PFSK-1 (cell line): ENCODE measurements at regions not wholly inside any gene's neighbourhood (a gene's known extent, or its start where the extent isn't known, plus 50 kb on each side); places are given as distances from the start of the nearest gene placed in this dataset.

Experiments
- FOXP2 ChIP-seq: optimal IDR thresholded peaks from 2 replicates; pipeline ENCODE3; 2011; ENCODE audit warnings: borderline replicate concordance, control low read depth, inconsistent platforms; ENCODE audit not compliant: insufficient read depth; ENCODE audit errors: extremely low read length, extremely low read depth
- POLR2AphosphoS5 ChIP-seq: IDR thresholded peaks from 2 replicates; pipeline ENCODE4 v1.6.1; 2012; ENCODE audit warnings: low read depth, mild to moderate bottlenecking, control low read depth, low read length, moderate library complexity
- REST ChIP-seq, 2 experiments: IDR thresholded peaks; 2 replicates each; pipeline versions ENCODE4 v1.6.1 to v1.8.0; 2011 to 2012; ENCODE audit warnings: low read depth in 2 of 2, low read length in 2 of 2, control low read depth in 1 of 2, inconsistent platforms in 1 of 2, mild to moderate bottlenecking in 1 of 2, moderate library complexity in 1 of 2; ENCODE audit not compliant: insufficient read depth in 1 of 2
- SIN3A ChIP-seq: IDR thresholded peaks from 2 replicates; pipeline ENCODE4 v1.6.1; 2012; ENCODE audit warnings: mild to moderate bottlenecking, low read length, moderate library complexity, borderline replicate concordance; ENCODE audit not compliant: insufficient read depth
- TAF1 ChIP-seq: IDR thresholded peaks from 2 replicates; pipeline ENCODE4 v1.6.1; 2012; ENCODE audit warnings: low read length, control low read depth, borderline replicate concordance; ENCODE audit not compliant: insufficient read depth

GRCh38 chr15:38625886-38626285 lies 61.3 kb upstream of the RASGRP1 start:
- no peak for TF ChIP-seq POLR2AphosphoS5
- no peak for TF ChIP-seq TAF1
- TF ChIP-seq SIN3A: no peak
- no peak for TF ChIP-seq REST (IDR thresholded peaks at IDR 0.05; ENCODE audit: insufficient read depth in 1 of 2, low read depth in 2 of 2, low read length in 2 of 2)
- TF ChIP-seq FOXP2: no peak

GRCh38 chr15:38626443-38627050 lies 61.9 kb upstream of the RASGRP1 start:
- TF ChIP-seq SIN3A: no peak
- TF ChIP-seq REST (IDR thresholded peaks at IDR 0.05; ENCODE audit: insufficient read depth in 1 of 2, low read depth in 2 of 2, low read length in 2 of 2): no peak
- no peak for TF ChIP-seq TAF1
- no peak for TF ChIP-seq FOXP2
- TF ChIP-seq POLR2AphosphoS5: no peak

GRCh38 chr15:38627689-38628277 lies 63.2 kb upstream of the RASGRP1 start:
- TF ChIP-seq FOXP2: no peak
- TF ChIP-seq TAF1: no peak
- TF ChIP-seq SIN3A: no peak
- no peak for TF ChIP-seq POLR2AphosphoS5
- no peak for TF ChIP-seq REST (IDR thresholded peaks at IDR 0.05; ENCODE audit: insufficient read depth in 1 of 2, low read depth in 2 of 2, low read length in 2 of 2)

DNA sequence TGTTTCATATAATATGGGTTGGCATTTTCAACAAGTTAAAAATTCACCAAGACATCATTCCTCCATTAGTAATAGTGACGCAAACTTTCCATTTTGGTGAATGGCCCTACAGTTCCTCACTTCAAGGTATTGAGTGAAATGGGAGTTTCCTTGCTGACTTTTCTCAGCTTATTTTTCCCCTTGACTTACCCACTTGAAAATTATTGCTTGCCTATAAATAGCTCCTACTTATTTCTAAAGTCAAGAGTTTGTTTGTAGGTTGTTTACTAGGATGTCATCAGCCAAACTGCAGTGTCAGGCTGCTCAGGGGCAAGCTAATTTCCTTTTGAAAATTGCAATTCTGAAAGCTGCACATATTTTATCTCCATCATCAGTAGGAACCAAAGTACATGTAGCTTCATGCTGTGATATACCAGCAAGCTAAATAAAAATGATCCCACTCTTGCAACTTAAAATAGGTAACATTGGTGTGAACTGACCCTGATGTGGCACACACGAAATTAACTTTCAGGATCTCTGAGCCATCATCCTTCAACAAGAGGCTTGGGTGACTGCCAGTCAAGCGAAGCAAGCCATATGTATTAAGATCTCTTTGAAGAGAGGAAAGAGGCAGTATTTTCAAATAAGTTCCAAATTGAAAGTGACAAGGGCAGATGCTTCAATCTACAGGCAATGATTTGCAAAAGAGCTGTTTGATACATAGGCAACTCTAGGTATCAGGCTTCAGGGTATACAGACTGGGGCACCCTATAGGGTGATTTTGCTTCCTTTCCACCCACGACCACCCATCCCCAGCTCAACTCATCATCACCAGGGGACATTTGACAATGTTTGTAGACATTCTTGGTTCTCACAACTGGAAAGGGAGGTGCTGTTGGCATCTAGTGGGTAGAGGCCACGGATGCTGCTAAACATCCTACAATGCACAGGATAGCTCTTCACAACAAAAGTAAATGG lies 66.8 kb upstream of the RASGRP1 start:
- TF ChIP-seq SIN3A: no peak
- no peak for TF ChIP-seq FOXP2

GRCh38 chr15:38635170-38635569 lies 70.6 kb upstream of the RASGRP1 start:
- TF ChIP-seq REST (IDR thresholded peaks at IDR 0.05; ENCODE audit: insufficient read depth in 1 of 2, low read depth in 2 of 2, low read length in 2 of 2) (no peak), POLR2AphosphoS5 (no peak), TAF1 (no peak), SIN3A (no peak), FOXP2 (no peak)
